Skeletal muscle satellite cell (primary cell): ENCODE measurements at regions not wholly inside any gene's neighbourhood (a gene's known extent, or its start where the extent isn't known, plus 50 kb on each side); places are given as distances from the start of the nearest gene placed in this dataset.

Source experiments
- H3K27me3 ChIP-seq: 2 replicates; pipeline ENCODE4 v1.7.0; 2013; ENCODE audit warnings: low read length; ENCODE audit not compliant: control insufficient read depth, insufficient read depth
- H3K36me3 ChIP-seq: 2 replicates; pipeline ENCODE4 v1.7.0; 2013; ENCODE audit warnings: mild to moderate bottlenecking, control low read depth, low read length; ENCODE audit not compliant: insufficient read depth
- H3K4me1 ChIP-seq: 2 replicates; pipeline ENCODE4 v1.7.0; 2013; ENCODE audit warnings: low read length; ENCODE audit not compliant: control insufficient read depth, insufficient read depth
- H3K4me2 ChIP-seq: 2 replicates; pipeline ENCODE4 v1.7.0; 2013; ENCODE audit warnings: mild to moderate bottlenecking, low read length
- H3K4me3 ChIP-seq: 2 replicates; pipeline ENCODE4 v1.7.0; 2013; ENCODE audit warnings: low read length
- H3K9ac ChIP-seq: 2 replicates; pipeline ENCODE4 v1.7.0; 2013; ENCODE audit warnings: mild to moderate bottlenecking, low read depth, low read length, moderate library complexity
- H3K9me3 ChIP-seq: replicated peaks from 2 replicates; pipeline ENCODE4 v1.7.0; 2013; ENCODE audit warnings: mild to moderate bottlenecking, control low read depth, low read length

DNA sequence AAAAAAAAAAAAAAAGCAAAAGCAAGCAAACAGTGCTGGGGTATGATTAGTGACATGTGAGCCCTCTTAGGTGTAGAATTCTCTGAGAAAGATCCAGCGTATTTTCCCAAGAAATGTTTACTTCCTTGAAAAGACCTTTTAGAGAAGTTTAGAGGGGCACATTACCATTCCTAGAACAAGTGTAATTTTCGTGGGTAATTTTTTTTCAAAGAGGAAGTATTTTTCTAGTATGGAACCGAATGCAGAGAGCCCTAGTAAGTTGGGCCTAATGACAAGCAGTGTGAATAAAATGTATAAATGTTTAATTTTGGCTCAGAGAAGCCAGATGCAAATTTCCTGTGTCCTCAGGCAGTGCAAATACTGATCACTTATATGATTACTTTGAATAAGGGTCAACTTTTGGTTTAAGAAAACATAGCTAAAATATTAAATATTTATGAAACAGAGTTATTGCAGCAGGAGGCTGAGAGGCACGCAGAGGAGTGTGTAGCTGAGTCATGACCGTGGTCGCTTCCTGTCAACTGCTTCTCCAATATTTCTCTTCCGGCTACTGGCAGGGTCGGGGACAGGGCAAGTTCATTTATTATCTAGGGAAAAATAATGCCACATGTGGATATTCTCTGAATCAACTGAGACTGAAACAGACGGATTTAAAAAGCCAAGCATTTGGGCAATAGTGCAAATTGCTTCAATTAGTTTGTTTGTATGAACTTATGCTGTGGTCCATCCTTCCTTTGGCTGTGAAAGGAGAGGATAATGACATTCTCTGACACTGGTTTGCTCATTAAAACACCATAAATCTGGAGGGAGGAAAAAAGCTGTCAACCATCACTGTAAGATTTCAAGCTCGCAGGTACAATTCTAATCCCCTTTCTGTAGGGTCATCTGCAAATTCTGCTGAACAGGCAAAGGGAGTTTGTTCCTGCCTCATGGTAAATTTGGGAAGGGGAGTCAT, 495.2 kb downstream of the GLRX3 start:
- H3K4me2 ChIP-seq, result no peak overlapping the region
- H3K4me1 ChIP-seq, result no peaks in the 10 kb centered on the region
- no peaks in the 10 kb centered on the region for H3K36me3 ChIP-seq
- no peaks in the 10 kb centered on the region for H3K27me3 ChIP-seq
- H3K9ac ChIP-seq, result no peak overlapping the region
- peaks cover 19% of the 10 kb centered on the region for H3K9me3 ChIP-seq
- no peak overlapping the region for H3K4me3 ChIP-seq

DNA sequence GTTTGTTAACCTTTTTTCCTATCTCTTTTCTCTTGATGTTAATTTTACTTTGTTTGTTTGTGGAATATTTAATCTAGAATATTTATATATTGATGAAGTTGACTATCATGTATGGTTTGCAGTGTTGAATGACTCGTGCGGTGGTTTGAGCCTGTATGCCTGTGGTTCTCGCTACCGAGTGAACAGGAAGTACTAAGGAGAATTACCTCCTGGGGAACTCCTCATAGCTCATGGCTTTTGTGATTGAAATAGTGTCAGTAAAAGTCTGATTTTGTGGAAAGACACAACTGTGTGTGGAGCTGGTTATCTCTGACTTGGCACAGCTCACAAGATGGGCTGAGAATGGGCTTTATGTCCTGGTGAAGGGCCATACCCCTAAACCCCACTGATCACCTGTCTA, 498.6 kb downstream of the GLRX3 start:
- H3K4me1 ChIP-seq, result no peaks in the 10 kb centered on the region
- no peak overlapping the region for H3K4me3 ChIP-seq
- H3K36me3 ChIP-seq, result no peaks in the 10 kb centered on the region
- H3K4me2 ChIP-seq, result no peak overlapping the region
- no peak overlapping the region for H3K9ac ChIP-seq
- H3K9me3 ChIP-seq, result peaks cover 21% of the 10 kb centered on the region
- no peaks in the 10 kb centered on the region for H3K27me3 ChIP-seq

GRCh38 chr10:130635528-130635927, 499.3 kb downstream of the GLRX3 start:
- H3K36me3 ChIP-seq, result no peaks in the 10 kb centered on the region
- no peak overlapping the region for H3K9ac ChIP-seq
- H3K9me3 ChIP-seq, result peaks cover 21% of the 10 kb centered on the region
- no peaks in the 10 kb centered on the region for H3K27me3 ChIP-seq
- no peak overlapping the region for H3K4me2 ChIP-seq
- H3K4me3 ChIP-seq, result no peak overlapping the region
- no peaks in the 10 kb centered on the region for H3K4me1 ChIP-seq

GRCh38 chr10:130636313-130636930, 500.2 kb downstream of the GLRX3 start:
- no peaks in the 10 kb centered on the region for H3K36me3 ChIP-seq
- H3K4me2 ChIP-seq, result no peak overlapping the region
- peaks cover 24% of the 10 kb centered on the region for H3K9me3 ChIP-seq
- no peak overlapping the region for H3K4me3 ChIP-seq
- no peak overlapping the region for H3K9ac ChIP-seq
- no peaks in the 10 kb centered on the region for H3K27me3 ChIP-seq
- H3K4me1 ChIP-seq, result no peaks in the 10 kb centered on the region

DNA sequence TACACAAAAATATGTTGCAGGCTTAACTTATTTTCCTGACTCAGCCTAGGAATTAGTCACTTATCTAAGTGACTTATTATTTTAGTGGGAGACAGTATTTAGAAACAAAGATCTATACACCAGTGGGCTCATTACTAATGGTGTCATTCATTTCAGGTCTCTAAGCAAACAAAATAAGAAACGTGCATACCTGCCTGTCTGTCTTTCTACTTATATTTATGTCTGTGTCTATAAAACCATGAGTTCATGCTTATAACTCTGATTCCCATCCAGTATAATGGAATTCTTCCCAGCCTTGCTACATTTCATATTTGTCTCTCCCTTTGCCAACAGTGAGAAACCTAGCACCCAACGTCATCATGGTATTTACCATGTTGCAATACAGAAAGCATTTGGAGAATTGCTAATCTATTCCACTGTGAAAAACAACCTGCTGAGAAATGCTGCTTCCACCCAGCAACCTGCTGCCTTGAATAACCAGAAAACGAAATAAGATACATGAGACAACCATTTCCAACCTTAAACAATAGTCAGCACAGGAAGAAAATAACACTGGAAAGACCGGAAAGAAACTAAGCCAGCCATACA, 501.0 kb downstream of the GLRX3 start:
- Histone ChIP-seq H3K4me2 (no peak overlapping the region), H3K9ac (no peak overlapping the region), H3K36me3 (no peaks in the 10 kb centered on the region), H3K4me3 (no peak overlapping the region), H3K9me3 (peaks cover 19% of the 10 kb centered on the region), H3K27me3 (no peaks in the 10 kb centered on the region), H3K4me1 (no peaks in the 10 kb centered on the region)

DNA sequence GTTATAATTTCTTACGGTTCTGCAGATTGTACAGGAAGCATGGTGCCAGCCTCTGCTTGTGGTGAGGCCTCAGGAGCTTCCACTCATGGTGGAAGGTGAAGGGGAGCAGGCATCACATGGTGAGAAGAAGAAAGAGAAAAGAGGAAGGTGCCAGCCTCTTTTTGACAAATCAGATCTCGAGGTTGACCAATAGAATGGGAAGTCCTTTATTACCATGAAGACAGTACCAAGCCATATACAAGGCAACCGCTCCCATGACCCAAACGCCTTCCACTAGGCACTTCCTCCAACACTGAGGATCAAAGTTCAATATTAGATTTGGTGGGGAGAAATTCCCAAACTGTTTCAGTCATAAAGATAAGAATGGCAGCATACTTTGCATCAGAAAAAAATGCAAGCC, 502.8 kb downstream of the GLRX3 start:
- Histone ChIP-seq H3K4me3 (no peak overlapping the region), H3K27me3 (no peaks in the 10 kb centered on the region), H3K4me1 (no peaks in the 10 kb centered on the region), H3K36me3 (no peaks in the 10 kb centered on the region), H3K9me3 (peaks cover 26% of the 10 kb centered on the region), H3K4me2 (no peak overlapping the region), H3K9ac (no peak overlapping the region)

- Histone ChIP-seq H3K4me3 (no peak overlapping the region), H3K4me1 (no peaks in the 10 kb centered on the region), H3K27me3 (no peaks in the 10 kb centered on the region), H3K4me2 (no peak overlapping the region), H3K9me3 (peaks cover 17% of the 10 kb centered on the region), H3K36me3 (no peaks in the 10 kb centered on the region), H3K9ac (no peak overlapping the region)
Observed at GRCh38 chr10:130642926-130643325, 506.7 kb downstream of the GLRX3 start.

DNA sequence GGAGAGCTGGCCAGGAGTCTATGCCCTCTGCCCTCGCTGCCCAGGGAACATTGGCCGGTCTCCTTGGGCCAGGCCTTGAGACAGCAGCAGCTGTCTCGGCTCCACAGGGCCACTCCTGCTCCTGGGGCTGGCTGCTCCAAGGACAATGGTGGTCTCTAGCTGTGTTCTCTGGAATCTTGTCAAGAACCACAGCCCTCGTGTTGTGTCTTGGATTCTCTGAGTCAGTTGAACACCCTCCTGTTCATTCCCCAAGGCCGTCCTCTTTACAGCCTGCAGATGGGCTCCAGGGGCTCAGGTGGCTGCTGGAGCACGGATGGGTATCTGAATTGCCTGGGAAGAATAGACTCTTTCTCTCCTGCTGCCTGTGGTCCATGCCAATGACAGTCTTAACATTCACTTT, 511.1 kb downstream of the GLRX3 start:
- H3K4me2 ChIP-seq, result no peak overlapping the region
- peaks cover 26% of the 10 kb centered on the region for H3K9me3 ChIP-seq
- no peaks in the 10 kb centered on the region for H3K27me3 ChIP-seq
- H3K4me3 ChIP-seq, result no peak overlapping the region
- no peak overlapping the region for H3K9ac ChIP-seq
- H3K4me1 ChIP-seq, result no peaks in the 10 kb centered on the region
- no peaks in the 10 kb centered on the region for H3K36me3 ChIP-seq

DNA sequence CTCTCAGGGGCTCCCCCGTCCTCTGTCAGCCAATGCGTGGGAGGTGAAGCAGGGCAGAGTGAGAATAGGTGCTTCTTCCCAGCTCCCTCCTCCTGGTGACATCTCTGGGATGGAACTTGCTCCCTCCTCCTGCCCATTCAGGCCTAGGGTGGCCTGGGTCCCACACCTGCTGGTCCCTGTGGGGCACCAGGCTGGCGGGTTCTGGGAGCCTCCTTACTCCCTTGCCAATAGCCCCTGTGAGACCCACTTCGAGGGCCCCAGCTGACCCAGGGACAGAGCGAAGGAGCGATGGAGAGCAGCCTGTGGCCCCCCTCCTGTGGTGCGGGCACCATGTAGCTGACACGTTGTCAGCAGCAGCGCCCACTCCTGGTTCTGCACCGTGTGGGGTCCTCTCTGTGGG, 512.6 kb downstream of the GLRX3 start:
- H3K4me2 ChIP-seq, result no peak overlapping the region
- no peaks in the 10 kb centered on the region for H3K27me3 ChIP-seq
- no peaks in the 10 kb centered on the region for H3K4me1 ChIP-seq
- peaks cover 25% of the 10 kb centered on the region for H3K9me3 ChIP-seq
- H3K9ac ChIP-seq, result no peak overlapping the region
- H3K36me3 ChIP-seq, result no peaks in the 10 kb centered on the region
- no peak overlapping the region for H3K4me3 ChIP-seq

GRCh38 chr10:130652544-130652943, 516.4 kb downstream of the GLRX3 start:
- no peak overlapping the region for H3K4me2 ChIP-seq
- H3K36me3 ChIP-seq, result no peaks in the 10 kb centered on the region
- no peak overlapping the region for H3K9ac ChIP-seq
- no peaks in the 10 kb centered on the region for H3K27me3 ChIP-seq
- no peaks in the 10 kb centered on the region for H3K4me1 ChIP-seq
- H3K9me3 ChIP-seq, result peaks cover 29% of the 10 kb centered on the region
- no peak overlapping the region for H3K4me3 ChIP-seq

- Histone ChIP-seq H3K9ac (no peak overlapping the region), H3K4me1 (no peaks in the 10 kb centered on the region), H3K4me2 (no peak overlapping the region), H3K36me3 (no peaks in the 10 kb centered on the region), H3K27me3 (no peaks in the 10 kb centered on the region), H3K9me3 (peaks cover 28% of the 10 kb centered on the region), H3K4me3 (no peak overlapping the region)
Observed at GRCh38 chr10:130652964-130653578, 516.9 kb downstream of the GLRX3 start.
